H54 (cell line): ENCODE measurements at regions not wholly inside any gene's neighbourhood (a gene's known extent, or its start where the extent isn't known, plus 50 kb on each side); places are given as distances from the start of the nearest gene placed in this dataset.
"Not testable (repeated sequence)": the region's sequence is repeated elsewhere in the genome, so short reads cannot be mapped to it uniquely, and the experiment has no call there.

Source experiments
- DNase-seq: peaks from one replicate; pipeline ENCODE4 v3.0.0; 2011; ENCODE audit warnings: low spot score, mixed read lengths; ENCODE audit not compliant: insufficient read length
- FAIRE-seq: peaks from 3 replicates; lab custom pipeline; 2011; peaks lifted over from hg19 to GRCh38; lab: Jason Lieb, UNC
- POLR2A ChIP-seq: IDR thresholded peaks from 2 replicates; pipeline ENCODE4 v1.6.1; 2011; ENCODE audit warnings: low read depth, mild to moderate bottlenecking, low read length

DNA sequence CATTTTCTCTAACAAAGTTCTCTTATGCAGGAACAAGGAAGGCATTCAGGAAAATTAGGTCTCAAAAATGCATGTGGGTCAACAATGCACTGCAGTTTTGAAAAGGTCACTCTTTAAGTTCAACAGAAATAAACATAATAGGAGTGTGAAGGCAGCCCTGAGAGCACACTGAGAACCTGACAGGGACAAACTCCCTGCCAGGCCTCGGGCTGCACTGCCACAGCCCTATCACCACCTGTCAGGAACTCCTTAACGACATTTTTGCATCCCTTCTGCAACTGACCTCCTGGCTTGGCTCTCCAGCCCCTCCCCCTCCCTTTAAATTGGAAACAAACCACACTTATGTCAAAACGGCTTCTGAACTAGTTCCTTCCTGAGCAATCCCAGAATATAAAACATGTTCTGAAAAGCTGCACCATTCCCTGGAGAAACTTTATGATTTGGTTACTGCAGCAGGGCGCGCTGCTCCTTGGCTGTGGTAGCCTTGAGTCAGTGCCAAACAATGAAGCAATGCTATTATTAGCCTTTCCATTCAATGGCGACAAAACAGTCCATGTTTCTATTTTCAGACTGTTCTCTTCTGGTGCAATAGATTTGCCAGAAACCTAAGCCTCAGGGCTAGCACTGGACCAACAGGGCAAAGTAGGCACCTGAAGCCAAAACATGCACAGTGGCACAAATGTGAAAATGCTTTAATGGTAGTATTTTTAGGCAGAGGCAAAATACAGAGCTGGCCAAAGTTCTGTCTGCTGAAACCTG, 160.1 kb upstream of the ZNF608 start:
- no peak for DNase-seq
- no peak for TF ChIP-seq POLR2A
- no peak for FAIRE-seq

DNA sequence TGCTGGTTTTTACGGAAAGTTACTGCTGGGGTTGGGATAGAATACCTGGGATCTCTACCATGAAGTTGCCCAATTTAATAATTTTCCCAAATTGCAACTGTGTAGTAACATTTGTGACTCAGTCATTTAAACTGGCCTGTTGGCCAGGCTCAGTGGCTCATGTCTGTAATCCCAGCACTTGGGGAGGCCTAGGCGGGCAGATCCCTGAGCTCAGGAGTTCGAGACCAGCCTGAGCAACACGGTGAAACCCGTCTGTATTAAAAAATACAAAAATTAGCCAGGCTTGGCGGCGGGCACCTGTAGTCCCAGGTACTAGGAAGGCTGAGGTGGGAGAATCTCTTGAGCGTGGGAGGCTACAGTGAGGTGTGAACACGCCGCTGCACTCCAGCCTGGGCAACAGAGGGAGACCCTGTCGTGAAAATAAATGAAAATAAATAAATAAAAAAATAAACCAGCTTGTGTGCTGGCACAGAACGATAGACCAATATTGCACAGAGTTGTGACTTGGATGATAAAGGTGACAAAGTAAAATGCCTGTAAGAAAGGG, 160.7 kb upstream of the ZNF608 start:
- FAIRE-seq (no peak), DNase-seq (no peak)
- no peak for TF ChIP-seq POLR2A

DNA sequence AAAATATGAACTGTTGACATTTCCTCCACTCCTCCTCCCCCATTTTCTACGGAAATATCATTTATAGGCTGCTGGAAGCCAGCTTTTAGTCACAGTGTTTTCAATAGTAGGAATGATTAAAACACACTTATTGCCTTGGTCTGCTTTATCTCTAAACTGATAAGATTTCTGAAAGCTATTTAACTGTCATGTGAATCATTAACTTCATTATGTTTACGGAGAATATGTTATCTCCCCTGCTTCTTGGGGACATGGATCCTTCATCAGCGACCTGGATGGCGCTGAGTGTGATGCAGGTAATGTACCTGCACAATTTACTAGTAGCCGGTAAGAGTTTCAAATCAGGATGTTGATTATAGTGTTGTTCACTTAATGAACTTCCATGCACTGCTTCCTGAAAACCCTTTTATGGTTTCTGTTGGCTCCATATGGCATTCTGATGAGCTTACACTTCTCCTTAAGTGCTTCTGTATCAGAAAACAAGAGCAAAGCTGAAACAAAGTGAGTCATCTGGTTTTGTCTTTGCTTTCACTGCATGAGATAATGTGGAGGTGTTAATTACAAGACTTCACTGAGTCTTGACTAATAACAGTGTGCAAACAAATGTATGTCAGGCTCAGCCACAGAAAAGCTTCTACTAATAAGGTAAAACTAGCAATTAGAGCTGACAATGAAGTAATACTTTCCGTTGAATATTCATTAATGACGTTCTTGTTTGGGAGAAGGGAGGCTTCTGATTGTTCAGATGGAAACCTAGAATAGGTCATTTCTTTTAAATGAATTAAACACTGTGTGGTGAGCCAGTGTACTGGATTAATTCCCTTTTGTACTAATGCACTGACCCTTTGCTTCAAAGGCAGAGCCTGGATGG, 162.4 kb upstream of the ZNF608 start:
- TF ChIP-seq POLR2A = no peak
- FAIRE-seq (no peak), DNase-seq (no peak)

DNA sequence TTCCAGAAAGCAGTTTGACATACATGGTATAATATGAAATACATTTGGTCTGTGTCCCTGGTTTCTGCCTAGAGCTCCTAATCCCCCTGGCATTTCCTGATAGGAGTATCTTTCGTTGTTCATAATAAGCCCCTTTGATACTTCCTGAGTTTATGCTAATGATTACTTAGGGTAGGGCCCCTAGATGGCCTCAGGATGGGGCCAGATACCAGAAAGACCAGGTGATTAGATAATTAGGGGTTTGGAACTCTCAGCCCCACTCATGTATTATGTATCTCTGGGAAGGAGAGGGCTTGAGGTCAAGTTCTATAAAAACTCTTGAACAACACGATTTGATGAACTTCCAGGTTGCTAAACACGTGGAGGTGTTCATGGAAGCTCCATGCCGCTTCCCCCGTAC, 163.3 kb upstream of the ZNF608 start:
- DNase-seq = no peak
- no peak for TF ChIP-seq POLR2A

DNA sequence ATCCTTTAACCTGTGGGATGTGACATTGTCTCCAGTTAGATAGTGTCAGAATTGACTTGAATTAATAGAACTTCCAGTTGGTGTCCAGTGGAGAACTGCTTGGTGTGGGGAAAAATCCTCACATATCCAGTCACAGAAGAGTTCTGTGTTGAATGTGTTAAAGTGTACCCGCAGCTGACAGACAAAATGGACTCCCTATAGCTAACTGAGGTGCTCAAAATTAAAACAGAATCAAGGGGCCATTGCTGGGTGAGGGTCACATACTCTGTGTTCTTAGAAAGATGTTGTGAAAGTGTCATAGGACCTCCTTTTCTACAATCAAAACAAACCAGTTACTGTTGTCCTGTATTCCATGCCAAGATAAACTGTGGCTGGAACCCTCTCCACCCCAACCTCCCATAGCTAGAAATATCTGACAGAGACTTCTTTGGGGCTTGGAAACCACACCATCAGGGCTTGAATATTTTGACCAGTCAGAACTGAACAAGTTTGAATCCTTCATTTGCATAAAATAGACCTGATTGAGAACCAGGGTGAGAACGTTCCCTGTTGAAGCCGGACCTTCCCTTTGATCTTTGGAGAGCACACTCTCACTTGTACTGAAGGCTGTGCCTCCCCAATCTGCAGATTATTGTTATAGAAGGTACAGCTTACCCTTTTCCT, 164.0 kb upstream of the ZNF608 start:
- no peak for DNase-seq
- FAIRE-seq = no peak
- no peak for TF ChIP-seq POLR2A

More for the DNA sequence above, 163.3 kb upstream of the ZNF608 start:
- FAIRE-seq = no peak

DNA sequence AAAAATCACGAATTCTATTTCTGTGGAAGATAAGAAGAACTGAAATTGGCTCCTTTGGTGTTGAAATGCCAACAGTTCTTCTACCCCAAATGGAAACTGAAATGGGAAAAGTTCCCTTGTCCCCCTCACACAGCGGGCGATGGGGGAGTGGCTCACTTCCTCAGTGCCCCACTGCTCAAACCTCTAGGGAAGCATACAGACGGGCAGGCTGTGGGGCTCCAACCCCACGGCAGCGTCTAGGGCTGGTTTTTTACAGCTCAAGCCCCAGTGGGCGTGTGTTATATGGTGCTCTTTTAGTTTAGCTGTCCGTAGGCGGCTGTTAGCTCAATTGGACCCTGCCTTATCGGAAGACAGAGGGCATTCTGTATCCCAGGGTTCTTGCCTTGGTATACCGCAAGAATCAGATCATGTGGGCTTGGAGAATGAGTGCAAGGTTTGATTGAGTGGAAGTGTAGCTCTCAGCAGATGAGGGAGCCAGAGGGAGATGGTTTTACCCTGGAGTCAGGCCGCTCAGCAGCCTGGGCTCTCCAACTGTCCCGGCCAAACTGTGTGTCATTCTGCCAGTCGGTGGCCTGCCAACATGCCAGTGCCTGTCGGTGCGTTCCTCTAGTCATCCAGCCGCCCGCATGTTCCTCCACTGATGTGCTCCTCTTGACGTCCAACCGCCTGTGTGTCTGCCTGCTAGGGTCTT, 166.3 kb upstream of the ZNF608 start:
- FAIRE-seq (no peak), DNase-seq (no peak)
- no peak for TF ChIP-seq POLR2A

DNA sequence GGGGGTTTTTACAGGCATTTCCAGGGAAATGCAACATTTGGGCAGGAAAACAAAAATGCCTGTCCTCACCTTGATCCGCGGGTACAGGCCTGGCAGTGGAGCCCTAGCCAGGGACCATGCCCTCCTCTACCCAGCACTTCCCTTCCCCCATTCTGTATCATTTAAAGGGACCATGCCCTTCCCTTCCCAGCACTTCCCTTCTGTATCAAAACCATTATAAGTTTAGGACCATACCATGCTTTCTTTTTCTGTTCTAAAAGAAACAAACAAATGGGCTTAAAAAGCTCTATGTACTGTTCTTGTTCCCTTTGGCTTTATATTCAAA, 166.9 kb upstream of the ZNF608 start:
- FAIRE-seq (no peak), DNase-seq (no peak)
- no peak for TF ChIP-seq POLR2A

DNA sequence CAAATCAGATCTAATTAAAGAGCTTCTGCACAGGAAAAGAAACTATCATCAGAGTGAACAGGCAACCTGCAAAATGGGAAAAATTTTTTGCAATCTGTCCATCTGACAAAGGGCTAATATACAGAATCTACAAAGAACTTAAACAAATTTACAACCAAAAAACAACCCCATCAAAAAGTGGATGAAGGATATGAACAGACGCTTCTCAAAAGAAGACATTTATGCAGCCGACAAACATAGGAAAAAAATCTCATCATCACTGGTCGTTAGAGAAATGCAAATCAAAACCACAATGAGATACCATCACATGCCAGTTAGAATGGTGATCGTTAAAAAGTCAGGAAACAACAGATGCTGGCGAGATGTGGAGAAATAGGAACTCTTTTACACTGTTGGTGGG, 169.9 kb upstream of the ZNF608 start:
- not testable (repeated sequence) for FAIRE-seq

DNA sequence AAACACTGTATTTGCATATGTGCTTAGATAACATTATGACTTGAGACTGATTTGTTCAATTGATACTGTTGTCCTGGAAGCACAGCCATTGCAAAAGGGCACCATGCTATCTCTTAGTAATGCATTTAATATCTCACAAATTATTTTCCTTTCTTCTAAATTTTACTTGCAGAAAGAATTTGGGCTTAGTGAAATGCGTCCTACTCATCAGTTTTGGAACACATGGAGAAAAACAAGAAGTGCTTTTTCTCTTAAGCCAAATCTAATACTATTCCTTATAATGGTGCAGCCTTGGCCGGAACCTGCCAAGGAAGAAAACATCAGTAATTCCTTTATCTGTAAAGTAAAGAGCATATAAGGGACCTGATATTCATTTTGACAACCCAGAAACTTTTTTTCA, 172.2 kb upstream of the ZNF608 start:
- no peak for TF ChIP-seq POLR2A
- FAIRE-seq = no peak
- no peak for DNase-seq

More for the DNA sequence above, 169.9 kb upstream of the ZNF608 start:
- not testable (repeated sequence) for DNase-seq

DNA sequence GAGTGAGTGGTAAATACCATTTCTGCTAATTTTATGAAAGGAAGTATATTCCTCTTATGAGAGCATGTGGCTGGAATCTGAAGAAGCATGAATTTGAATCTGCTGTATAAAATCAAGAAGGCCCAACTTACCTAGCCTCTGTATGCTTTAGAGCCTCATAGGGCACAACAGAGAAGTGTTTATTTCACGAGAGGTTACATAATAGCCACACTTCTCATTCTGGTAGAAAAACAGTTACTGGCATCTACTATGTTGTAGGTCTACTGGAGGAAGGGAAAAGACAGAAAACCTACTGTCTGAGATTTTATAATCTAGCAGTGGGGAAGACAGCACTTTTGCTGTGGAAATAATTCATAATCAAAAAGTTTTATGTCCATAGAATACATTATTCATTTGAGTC, 172.6 kb upstream of the ZNF608 start:
- DNase-seq = no peak
- FAIRE-seq = no peak
- no peak for TF ChIP-seq POLR2A

DNA sequence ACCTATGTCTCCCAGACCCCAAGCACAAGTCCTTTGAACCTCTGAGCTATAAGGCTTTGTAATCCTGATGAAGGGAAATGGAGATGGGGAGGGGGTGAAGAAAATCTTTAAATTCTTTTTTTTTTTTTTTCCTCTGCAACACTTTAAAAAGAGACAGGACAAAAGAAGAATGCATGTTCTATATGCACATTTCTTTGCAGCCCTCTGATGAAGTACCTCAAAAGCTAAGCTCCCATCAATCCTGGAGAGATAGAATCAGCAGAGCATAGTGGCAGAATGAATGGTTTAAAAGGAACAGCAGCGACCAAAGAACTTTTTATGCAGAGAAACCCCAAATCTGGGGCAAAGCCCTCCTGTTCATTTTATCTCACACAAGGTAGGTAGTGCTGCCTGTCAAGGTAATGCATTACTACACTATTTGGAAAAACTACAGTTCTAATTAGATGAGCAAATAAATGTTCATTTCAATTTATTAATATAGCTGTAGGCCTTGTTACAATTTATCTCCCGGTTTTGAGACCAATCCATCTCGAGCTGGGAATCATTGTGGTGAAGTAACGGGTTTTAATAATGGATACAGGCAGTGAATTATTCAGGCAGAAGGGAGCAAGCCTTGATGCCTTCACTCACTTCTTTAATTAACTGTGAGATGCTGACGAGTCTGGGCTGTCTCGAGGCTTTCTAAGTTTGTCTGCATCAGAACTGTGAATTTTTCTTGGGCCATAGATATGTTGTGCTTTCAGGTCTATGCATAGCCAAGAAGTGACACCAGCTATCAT, 173.5 kb upstream of the ZNF608 start:
- TF ChIP-seq POLR2A = no peak
- DNase-seq (no peak), FAIRE-seq (no peak)

DNA sequence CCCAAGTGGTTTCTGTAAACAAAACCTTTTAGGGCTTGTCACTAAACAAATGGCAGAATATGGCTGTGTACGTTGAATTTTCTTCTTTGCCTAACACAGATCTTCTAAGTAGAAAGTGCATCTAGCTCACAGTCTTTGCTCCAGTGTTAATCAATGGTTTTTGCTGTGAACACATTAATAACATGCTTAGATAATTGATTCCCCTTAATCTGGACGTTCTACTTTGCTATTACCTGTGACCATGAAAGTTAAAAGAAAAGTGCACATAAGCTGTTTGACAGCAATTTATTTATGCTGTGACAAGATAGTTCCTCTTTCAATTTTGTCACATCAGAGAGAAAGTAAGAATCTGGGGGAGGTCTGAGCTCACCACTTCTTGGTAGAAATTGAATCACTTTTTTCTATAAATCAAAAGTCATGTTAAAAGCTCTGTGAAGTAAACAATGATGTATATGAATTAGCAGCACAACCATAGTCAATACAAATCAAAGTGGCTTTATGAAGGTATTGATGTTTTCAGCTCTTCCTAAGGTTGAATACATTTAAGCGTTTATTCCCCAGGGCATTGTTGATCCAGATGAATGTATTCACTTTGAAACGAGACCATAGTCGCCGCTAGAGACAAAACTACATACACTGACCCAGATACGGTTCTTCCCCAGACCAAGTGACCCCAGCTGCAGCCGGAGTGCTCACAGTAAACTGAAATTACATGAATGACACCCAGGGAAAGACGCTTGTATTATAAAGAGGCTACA, 174.6 kb upstream of the ZNF608 start:
- no peak for DNase-seq
- FAIRE-seq = no peak
- no peak for TF ChIP-seq POLR2A
